Skin of body (tissue), 1 donor: ENCODE measurements at regions not wholly inside any gene's neighbourhood (a gene's known extent, or its start where the extent isn't known, plus 50 kb on each side); places are given as distances from the start of the nearest gene placed in this dataset.

ENCODE experiments used
- DNase-seq: peaks from one replicate; lab custom pipeline; 2025; lab: John Stamatoyannopoulos, UW

DNA sequence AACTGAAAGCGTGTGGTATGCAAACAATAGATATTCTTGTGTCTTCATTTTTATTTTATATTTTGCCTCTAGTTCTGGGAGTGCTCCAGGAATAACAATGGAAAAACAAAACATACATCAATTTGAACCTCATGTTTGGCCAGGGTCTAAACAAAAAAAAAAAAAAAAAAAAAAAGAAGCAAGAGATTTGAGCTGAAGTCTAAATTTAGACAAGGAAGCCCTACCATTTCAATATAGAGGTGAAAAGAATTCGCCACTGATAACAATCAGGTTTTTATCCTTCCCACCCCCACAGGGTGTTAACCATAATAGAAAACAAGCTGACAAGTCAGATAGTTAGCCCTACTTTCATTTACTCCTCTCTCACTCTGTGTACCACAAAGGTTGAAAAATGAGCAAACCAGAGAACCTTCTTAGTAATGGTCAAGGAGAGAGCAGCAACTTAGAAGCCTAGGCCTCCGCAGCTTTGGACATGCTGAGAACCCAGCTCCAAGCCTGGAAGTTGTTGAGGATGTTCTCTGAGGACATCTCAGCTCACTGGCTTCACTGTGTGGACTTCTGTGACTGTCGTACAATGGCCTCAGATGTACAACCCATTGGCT is 118.2 kb upstream of the HMHB1 start:
- peak; percentile 90 for DNase-seq

DNA sequence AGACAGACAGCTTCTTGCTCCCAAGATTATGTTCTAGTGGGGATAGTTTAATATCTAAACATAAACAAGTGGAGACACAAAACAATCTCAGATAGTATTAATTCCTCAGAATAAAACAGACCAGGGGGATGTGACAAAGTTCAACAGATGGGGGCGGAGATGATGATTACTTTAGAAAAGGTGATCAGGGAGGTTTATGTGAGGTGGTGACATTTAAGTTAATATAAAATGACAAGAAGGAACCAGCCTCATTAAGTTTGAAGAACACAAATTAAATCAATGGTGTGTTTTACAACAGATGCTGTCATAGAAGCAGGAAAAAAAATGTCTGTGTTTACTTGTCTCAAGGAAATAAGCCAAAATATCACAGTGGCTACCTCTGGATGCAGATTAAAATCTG is 119.6 kb upstream of the HMHB1 start:
- DNase-seq, result no peak

DNA sequence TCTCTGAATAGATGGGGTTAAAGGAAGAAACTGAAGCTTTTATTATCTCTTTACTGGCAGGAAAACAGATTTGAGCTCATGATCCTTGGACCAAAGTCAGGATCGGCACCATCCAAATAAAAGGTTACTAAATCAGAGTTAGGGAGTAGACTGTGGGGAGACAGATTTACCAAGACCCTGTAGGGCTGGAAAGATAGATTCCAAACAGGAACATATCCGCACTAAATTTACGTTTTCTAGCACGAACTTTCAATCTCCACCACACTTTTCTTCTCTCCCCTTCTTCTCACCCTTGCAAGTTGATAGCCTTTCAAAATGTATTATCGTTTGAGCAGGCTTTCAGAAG is 120.0 kb upstream of the HMHB1 start:
- no peak for DNase-seq

DNA sequence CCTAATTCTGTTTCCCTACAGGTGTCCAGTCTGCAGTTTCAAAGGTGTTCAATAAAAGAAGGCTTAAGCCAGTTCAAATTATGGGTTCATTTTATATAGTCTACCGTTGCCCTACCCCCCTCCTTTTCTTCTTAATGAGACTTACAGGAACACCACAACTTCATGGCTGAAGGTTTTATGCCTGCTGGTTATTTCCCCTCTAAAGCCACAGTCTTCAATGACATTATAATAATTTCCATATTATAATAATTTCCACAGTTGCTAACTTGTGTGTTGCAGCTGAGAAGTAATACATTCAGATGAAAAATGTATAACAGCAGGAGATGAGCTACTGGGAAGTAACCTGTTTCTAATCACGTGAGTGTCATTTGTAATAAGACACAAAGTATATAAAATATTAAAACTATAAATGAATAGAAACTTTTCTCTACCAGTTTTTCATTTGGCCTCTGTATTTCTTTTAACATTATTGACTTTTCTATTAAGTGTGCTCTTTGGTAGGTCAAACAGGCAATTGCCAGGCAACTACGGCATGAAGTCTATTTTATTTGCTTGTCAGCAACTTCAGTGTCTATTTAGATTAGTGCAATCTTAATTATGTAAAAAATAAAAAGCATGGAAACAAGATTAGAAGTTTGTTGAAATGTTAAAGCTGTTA is 120.5 kb upstream of the HMHB1 start:
- DNase-seq, result no peak

DNA sequence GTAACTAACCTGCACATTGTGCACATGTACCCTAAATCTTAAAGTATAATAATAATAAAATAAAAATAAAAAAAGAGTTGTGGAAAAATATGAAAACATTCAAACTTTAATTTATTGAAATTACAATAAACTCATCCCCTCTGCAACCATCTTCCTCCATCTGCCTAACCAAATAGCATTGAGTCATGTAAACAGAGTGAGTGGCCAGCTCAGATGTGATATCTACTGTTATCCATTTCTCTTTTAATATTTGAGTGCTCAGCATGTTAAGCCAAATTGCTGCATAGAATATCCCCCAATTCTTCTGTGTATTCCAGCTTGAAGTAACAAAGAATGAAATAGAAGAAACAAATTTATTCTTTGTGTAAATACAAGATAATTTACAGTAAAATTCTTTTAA is 124.4 kb upstream of the HMHB1 start:
- DNase-seq, result no peak

DNA sequence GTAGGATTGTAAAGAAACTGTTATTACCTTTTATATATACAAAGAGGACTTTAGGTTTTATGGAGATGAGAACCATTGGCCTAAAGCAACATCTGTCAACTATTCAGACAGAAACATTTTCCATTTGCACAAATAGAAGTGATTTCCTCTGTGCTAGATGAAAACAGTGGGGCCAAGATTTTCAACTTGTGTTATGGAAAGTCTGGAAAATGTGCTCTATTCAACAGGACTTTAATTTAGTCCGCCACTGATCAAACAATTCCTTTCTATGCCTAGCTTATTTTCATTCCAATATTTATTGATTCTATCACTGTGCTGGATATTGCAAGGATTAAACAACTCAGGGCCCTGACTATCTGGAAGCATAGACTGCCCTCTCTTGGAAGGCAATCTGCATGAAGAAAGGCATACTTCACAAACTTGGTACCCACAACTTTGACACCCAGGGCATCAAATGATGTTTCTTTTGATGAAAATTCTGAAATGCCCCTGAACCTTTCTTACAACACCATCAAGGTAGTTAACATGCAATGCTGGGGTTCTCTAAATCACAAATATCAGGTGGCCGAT is 126.6 kb upstream of the HMHB1 start:
- DNase-seq, result peak; percentile 25

DNA sequence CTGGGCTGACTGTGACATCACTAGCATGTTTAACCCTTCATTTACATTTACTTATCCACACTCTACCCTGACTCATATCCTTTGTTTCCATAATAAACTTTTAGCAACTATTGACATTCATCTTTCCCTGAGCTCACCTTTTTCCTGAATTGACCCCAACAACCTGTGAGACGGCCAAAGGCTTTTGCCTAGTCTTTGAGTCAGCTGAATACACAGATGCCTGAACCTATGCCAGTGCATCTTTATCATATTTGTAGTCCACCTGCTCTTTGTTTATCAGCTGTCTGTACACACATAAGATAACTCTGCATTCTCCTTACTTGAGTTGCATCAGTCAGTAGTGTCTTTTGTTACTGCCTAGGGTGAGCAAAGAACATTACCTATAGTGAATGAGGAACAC is 128.5 kb upstream of the HMHB1 start:
- no peak for DNase-seq

DNA sequence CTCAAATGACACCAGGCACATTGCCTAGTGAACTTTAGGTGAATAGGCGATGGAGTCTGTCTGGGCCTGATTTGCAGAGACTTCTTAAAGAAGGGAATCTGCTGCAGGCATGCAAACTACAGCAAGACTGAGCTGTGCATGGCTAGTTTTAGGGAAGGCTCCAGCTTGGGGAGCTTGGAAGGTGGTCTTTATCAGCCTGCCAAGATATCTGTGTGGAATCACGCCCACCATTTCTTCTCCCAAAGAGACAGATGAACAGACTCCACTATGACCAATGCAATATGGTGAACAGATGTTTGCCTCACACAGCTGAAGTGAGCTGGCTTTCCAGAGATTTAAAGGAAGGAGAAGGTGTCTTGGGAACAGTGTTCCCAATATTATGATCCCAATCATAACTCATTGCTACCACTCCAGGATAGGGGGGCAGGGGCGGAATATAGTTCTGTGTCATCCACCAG is 129.0 kb upstream of the HMHB1 start:
- peak; percentile 98 for DNase-seq

DNA sequence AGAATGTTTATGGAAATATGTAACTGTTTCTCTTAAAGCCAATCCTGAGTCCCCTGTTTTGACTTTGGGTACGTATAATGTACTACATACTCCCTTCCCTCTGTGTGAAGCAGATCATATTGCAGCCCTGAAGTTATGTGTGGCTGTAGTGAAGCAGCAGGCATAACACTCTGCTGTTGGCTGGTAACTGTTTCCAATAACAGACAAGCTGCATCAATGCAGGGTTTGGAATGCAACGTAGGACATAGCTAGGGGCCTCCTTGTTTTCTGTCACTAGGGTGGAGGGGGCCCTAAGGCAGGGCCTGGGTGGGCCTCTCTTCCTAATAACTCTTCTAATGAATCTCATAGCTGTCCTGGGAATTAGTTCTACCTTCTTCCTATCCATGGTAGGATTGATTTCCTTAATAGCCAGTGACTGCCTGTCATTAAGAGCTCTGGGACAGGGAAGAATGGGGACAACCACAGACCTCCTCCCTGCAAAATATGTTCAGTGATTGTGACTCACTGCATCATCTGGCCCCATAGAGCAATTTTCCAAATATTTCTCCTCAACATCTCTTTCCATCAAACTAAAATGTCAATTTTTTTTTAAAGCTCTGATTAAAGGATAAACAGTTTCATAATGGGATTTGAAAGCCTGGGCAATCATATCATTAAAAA is 129.6 kb upstream of the HMHB1 start:
- peak; percentile 82 for DNase-seq

DNA sequence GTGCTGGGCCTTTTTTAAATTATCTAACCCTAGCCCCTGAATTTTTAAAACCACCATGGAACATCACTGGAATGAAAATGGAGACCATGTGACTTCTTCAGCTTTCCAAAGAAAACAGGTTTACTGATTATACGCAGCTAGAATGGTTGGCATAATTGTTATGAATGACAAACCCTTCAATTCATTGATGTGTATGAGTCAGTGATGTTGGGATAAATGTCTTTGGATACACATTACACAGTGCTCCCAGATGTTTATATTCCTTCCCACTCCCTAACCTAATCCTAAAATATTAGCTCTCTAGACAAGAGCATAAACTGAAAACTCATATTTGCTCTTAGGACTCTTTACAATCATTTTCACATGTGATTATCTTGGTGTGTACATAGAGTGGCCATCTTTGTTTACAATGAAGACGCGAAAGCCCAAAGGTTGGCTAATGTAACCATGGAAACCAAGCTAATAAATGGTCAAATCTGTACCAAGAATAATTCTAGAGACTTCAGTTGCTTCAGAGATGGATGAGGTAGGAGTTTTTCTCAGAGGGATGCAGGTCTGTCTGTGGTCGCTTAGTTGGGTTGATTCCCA is 131.2 kb upstream of the HMHB1 start:
- no peak for DNase-seq

DNA sequence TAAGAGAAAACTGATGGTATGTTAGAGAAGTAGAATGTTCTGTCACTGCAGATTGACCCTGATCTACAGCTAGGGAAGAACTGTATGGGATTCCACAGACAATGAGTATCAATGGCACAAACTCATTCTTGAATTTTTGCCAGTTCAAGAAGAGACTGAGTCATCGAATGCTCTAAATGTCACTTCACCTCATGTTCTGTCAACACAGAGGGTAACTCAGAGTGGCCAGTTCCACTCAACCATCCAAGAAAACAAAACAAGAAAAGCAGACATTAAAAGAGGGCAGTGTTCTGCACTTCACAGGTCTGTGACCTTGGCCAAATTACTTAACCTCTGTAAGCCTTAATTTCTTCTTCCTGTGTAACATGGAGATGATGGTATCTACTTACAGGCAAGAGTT is 132.2 kb upstream of the HMHB1 start:
- DNase-seq, result no peak

DNA sequence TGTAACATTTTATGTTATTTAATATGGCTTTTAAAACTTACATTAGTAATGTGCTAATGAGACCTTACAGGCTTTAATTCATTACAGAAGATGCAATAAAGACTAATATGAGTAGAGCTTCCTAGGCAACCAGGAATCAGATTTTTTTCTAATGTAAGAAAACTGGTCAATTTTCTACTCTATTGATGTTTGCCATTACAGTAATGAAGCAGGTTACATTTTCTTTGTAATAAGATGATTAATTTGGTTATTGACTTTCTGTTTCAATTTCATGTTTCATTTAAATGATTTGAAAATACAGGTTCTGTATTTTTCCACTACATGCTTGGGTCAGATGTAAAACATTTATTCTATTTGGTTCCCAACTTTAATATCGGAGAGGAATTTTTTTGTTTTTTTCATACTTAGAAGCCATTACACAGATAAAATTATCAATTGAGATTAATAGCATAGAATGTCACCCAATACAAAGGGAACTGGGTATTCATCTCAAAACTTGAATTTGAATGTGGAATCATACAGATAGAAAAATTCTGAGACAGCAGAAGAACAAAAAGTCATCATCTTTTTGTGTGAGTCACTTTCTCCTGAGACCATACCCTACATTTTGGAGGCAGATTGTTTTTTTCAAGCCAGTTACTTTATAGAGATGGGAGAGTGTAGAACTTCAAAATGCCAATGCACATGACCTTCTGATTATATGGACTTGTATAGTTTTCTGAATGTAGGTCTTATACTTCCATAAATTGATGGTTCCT is 133.6 kb upstream of the HMHB1 start:
- DNase-seq, result no peak

DNA sequence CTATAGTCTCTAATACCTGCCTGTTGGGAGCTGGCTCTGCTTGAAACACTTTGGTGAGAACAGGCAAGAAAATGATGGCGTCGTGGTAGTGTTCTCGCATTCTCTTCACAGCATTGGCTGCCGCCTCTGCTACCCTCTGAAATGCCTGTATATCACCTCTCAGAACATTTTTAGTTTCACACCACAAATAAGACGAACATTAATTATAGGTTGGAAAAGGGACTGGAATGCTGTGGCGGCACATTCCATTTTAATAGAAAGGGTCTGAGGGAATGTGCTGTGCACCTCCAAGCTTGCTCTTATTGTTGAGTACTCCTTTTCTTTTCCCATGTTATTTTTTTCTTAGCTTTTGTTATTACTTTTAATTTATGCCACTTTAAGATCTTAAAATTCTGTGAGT is 134.6 kb upstream of the HMHB1 start:
- DNase-seq, result no peak

DNA sequence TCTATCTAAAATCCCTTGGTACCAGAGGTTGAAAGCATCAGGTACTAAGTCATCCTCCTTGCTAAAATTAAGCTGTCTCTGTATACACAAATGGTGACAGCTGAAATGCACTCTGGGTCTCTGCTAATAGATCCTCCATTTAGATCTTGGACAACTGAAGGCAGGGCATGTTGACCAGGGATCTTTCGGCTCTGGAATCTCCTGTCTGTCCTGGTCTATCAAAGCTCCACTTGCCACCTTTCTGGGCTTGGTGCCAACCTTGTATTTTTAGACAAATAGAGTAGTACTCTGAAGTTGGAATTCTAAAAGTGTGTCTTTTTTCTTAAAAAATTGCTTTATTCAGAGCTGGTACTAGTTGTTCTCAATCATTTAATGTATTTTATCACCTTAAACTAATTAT is 135.2 kb upstream of the HMHB1 start:
- DNase-seq, result no peak

DNA sequence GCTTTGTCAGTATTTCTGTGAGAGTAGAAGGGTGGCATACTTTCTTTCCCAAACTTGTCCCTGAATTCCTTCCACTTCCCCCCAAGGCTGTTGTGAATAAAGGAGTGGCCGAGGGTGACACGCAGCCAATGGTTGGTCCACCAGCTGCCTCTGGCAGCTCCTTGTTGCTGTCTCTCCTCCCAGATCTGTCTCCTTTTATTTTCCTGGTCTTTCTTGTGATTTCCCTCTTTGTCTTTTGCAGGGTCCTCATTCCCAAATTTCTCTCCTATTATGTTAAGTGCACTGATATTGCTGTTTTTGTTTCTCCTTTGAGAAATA is 137.5 kb upstream of the HMHB1 start:
- DNase-seq, result no peak

DNA sequence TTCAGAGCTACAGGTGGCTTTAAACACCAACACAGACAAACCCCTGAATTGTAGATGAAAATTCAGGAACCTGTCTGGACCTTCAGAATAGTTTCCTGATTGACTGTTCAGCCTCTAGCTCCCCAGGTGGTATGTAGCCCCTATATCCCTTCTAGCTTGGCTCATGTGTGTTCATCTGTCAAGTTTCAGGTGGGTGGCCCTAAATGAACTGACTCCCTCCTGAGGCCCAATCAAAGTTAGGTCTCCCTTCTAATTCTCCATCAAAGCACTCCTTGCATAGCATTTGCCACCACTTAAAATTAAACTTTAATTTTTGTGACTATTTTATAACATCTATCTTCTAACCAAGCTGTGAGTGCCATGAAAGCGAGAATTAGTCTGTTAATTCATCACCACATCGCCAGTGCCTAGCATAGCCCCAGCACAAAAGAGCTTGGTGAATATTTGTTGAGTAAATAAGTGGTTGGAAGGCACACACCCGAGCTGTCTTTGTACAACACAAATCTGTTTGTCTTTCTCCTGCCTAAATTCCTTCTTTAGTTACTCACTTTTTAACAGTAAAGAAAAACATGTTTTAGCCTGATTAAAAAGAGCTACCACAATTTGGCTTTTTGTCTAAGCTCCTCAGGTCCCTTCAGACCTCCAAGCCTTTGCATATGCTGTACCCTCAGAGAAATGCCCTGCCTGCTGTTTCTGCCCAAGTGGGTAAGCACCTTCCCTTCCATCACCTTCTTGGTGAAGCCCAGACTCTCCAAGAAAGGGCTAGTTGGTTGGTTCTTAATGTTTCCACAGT is 138.1 kb upstream of the HMHB1 start:
- no peak for DNase-seq

DNA sequence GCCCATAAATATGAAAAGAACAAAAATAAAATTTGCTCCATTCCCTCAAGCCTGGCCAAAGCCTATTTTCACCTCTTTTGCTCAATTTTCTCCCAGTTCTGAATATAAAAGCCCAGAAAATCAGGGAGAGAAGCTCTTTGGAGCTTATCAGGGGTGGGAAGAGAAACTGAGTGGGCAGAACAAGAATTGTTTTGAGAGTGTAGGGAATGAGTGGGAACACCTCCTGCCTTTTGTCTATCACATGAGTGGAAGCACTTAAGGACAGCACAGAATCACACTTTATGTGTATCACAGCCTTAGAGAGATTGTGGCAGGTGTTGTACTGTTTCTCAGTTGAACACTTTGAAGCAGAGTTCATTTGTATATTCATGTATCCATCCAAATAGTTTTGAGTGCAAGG is 139.2 kb upstream of the HMHB1 start:
- no peak for DNase-seq

DNA sequence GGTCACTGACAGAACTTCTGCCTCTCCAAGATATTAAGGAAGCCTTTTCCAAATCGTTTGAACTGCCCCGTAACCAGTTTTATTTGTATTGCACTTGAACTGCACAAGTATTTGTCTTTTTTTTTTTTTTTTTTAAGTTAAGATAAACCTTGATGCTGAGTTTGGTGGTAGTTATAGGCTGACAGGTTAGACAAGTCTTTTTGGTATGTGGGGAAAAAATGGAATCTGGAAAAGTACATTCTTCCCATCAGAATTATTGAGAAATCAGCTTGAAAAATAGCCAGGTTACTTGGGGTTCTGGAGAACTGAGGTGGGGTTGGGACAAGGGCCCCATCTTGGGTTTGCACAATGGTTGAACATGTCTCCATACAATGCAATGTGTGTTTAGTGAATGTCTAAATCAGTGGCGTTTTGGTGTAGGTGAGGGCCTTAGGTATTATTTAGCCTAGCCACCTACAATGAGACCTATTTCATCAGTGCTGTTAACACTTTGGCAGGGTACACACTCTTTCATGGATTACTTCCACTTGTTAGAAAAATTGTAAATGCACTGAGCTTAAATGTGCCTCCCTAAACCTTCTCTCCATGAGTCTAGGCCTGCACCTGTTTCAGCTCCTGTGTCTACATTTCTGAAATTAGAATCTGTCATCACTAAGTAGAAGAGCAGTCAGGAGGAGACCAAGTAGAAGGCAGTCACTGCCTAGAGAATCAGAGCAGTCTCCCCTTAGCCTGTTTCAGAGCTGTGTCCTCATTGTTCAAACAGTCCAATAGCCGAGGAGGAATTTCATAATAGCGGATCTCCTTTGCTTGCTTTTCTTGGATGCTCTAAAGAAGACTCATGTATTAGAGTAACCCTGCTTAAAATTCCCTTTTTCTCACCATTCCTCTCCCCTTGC is 140.0 kb upstream of the HMHB1 start:
- no peak for DNase-seq

DNA sequence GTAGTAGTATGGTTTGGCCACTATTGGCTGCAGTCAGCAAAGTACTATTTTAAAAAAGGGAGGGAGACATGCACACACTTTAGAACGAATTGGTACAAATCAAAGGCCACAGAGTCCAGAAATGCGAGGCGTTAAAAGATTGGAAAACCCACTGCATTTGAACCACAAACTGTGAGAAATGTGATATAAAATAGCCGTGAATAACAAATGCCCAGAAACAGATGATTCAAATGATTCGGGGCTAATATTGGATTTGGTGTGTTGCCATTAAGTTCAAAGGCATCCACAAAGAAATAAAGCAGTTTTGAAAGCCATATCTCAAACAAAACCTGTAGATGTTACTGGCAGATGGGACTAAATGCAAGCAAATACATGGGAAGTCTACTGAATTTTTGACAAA is 140.9 kb upstream of the HMHB1 start:
- DNase-seq, result no peak

DNA sequence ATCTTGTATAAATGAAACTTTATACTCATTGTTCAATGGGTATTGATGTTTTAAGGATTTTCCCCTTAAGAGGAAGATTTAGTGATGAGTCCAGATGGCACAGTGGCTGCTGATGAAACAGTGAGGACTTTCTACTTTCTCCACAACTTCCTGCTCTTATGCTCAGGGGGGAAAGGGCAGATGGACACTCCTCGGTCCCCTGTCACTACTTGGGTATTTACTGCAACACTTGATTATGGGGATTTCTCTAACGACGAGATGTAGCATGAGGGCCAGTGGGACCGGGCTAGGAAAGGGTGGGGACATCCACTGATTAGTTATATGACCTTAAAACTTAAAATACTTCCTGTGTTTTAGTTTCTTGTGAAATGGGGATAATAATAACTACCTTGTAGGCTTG is 146.1 kb upstream of the HMHB1 start:
- DNase-seq, result no peak
